ENCODE measurements at regions not wholly inside any gene's neighbourhood (a gene's known extent, or its start where the extent isn't known, plus 50 kb on each side); places are given as distances from the start of the nearest gene placed in this dataset.

DNA sequence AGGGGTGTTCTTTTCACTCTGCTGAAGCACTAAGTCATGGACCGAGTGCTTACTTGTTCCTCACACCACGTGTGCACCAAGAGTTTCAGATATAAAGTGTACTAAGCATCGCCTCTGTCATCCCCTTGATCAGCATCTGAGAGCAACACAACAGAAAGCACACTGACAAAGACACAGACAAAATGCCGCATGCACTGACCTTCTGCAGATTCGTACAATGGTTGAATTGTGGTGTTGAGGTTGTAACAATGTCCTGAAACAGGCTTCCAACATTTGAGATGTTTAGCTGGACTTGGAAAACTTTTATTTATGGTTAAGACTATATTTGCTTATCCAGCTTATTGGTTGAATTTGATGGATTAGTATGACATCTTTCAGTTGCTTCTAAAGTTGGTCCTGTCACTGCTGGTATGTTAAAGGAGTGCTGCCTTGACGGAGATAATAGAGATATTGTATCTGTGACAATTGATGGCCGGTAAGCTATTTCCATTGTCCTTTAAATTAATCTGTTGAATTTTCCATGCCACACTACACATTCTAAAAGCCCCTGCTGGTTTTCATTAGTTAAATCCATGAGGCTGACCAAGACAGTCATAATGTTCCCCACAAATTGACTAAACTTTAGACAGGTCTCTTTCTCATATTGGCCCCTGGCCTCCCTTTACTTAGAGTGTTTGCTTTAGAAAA lies 99.9 kb downstream of the CBLN2 start:
- DNase-seq (ENCODE audit: extremely low spot score): no peak
- POLR2A ChIA-PET: no interaction called here
- TF ChIP-seq FOXM1 (IDR thresholded peaks at IDR 0.05; ENCODE audit: borderline replicate concordance) (no peak), FOXA1 (IDR thresholded peaks at IDR 0.05) (no peak), TARDBP (IDR thresholded peaks at IDR 0.05) (no peak), ARNT (IDR thresholded peaks at IDR 0.05) (no peak)
- CTCF ChIA-PET: no interaction called here

DNA sequence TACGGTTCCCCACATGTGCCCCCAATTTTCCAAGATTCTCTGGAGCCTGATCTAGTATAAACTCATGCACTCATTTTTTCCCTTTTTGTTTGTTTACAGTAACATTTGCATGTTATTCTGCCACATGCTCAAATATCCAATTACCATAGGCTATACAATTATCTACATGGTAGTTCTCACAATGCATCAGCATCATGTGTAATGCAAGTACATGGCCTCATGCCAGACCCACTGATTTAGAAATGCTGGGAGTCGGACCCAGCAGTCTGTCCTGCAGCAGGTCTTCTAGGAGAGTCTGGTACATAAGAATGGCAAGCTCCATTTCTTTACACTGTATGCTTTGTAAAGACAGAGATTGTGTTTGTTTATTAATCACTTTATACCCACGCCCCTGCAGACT lies 107.7 kb downstream of the CBLN2 start:
- CTCF ChIA-PET: no interaction called here
- no peak for TF ChIP-seq HDGF (IDR thresholded peaks at IDR 0.05; ENCODE audit: borderline replicate concordance)
- DNase-seq (ENCODE audit: extremely low spot score): no peak
- POLR2A ChIA-PET: no interaction called here

DNA sequence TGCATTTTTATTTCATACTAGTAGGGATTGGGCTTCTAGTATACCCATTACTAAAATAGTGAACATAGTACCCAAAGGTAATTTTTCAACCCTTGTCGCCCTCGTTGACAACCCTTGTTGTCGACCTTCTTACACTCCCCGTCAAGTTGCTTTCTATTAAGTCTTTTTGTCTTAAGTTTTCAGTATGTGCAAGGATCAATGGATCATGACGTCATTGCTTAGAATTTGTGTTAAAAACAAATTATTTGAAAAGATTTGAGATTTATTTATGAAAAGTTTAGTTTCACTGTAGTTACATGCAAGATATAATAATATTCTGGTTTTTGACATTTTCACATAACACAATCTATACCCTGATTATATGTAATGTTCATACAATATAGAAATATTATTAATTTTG lies 110.4 kb downstream of the CBLN2 start:
- no peak for TF ChIP-seq LEF1 (IDR thresholded peaks at IDR 0.05; ENCODE audit: borderline replicate concordance)
- TF ChIP-seq L3MBTL2 (conservative IDR thresholded peaks at IDR 0.05): no peak
- no peak for TF ChIP-seq HDGF (IDR thresholded peaks at IDR 0.05; ENCODE audit: borderline replicate concordance)
- TF ChIP-seq BHLHE40 (IDR thresholded peaks at IDR 0.05; ENCODE audit: borderline replicate concordance): no peak
- TF ChIP-seq SP1 (IDR thresholded peaks at IDR 0.05): no peak
- no peak for TF ChIP-seq SUZ12 (IDR thresholded peaks at IDR 0.05)
- TF ChIP-seq TARDBP (IDR thresholded peaks at IDR 0.05): no peak
- no peak for TF ChIP-seq ARNT (IDR thresholded peaks at IDR 0.05)
- no peak for TF ChIP-seq ELF4 (IDR thresholded peaks at IDR 0.05)
- TF ChIP-seq ZNF384 (IDR thresholded peaks at IDR 0.05): no peak
- TF ChIP-seq FOXM1 (IDR thresholded peaks at IDR 0.05; ENCODE audit: borderline replicate concordance): no peak
- no peak for TF ChIP-seq FOXK2 (IDR thresholded peaks at IDR 0.05)
- no peak for TF ChIP-seq NFRKB (IDR thresholded peaks at IDR 0.05)
- no peak for TF ChIP-seq CTBP1 (IDR thresholded peaks at IDR 0.05; ENCODE audit: borderline replicate concordance)
- TF ChIP-seq, protein P1, sequence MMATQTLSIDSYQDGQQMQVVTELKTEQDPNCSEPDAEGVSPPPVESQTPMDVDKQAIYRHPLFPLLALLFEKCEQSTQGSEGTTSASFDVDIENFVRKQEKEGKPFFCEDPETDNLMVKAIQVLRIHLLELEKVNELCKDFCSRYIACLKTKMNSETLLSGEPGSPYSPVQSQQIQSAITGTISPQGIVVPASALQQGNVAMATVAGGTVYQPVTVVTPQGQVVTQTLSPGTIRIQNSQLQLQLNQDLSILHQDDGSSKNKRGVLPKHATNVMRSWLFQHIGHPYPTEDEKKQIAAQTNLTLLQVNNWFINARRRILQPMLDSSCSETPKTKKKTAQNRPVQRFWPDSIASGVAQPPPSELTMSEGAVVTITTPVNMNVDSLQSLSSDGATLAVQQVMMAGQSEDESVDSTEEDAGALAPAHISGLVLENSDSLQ (IDR thresholded peaks at IDR 0.05): no peak
- no peak for TF ChIP-seq FOXA1 (IDR thresholded peaks at IDR 0.05)
- CTCF ChIA-PET: no interaction called here
- POLR2A ChIA-PET: no interaction called here
- no peak for DNase-seq (ENCODE audit: extremely low spot score)

DNA sequence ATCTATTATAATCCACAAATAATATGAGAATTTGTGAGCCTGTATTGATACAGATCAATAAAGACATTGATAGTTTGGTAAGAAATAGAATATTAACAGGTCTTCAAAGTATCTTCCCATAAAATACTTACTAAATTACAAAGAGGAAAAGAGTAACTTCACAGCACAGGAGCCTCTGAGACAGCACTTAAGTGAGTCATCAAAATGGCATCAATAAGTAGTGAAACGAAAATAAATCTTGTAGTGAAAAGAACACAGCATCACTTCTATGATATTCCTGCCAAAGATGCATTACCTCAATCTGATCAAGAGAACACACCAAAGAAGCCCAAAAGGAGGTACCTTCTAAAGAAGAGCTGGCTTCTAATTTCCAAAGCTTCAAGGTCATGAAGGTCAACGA lies 116.4 kb downstream of the CBLN2 start:
- CTCF ChIA-PET: no interaction called here
- TF ChIP-seq BHLHE40 (IDR thresholded peaks at IDR 0.05; ENCODE audit: borderline replicate concordance) (no peak), ZNF384 (IDR thresholded peaks at IDR 0.05) (no peak), L3MBTL2 (conservative IDR thresholded peaks at IDR 0.05) (no peak), CTBP1 (IDR thresholded peaks at IDR 0.05; ENCODE audit: borderline replicate concordance) (no peak), ELF4 (IDR thresholded peaks at IDR 0.05) (no peak)
- POLR2A ChIA-PET: no interaction called here
- no peak for DNase-seq (ENCODE audit: extremely low spot score)

DNA sequence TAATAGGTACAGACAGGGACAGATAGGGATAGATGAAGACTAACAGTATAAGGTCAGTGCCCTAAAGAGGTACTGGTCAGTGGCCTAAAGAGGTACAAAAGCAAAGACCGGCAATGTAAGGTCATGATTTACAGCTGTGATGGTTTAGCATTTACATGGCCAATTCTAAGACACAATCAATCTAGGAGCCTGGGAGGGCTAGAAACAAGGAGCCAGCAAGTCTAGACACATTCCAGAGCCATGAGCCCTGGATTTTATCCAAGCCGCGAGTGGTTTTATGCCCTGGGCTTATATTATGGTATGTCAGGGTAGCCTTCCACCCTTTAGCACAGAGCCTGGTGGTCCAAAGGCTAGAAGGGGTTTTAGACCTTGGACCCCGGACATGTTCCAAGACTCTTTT lies 124.2 kb downstream of the CBLN2 start:
- no peak for DNase-seq (ENCODE audit: extremely low spot score)
- TF ChIP-seq LEF1 (IDR thresholded peaks at IDR 0.05; ENCODE audit: borderline replicate concordance) (no peak), TARDBP (IDR thresholded peaks at IDR 0.05) (no peak), CTBP1 (IDR thresholded peaks at IDR 0.05; ENCODE audit: borderline replicate concordance) (no peak), FOXK2 (IDR thresholded peaks at IDR 0.05) (no peak), SUZ12 (IDR thresholded peaks at IDR 0.05) (no peak), HDGF (IDR thresholded peaks at IDR 0.05; ENCODE audit: borderline replicate concordance) (no peak), ARNT (IDR thresholded peaks at IDR 0.05) (no peak), FOXA1 (IDR thresholded peaks at IDR 0.05) (no peak), ZNF384 (IDR thresholded peaks at IDR 0.05) (no peak), ELF4 (IDR thresholded peaks at IDR 0.05) (no peak), L3MBTL2 (conservative IDR thresholded peaks at IDR 0.05) (no peak), NFRKB (IDR thresholded peaks at IDR 0.05) (no peak), SP1 (IDR thresholded peaks at IDR 0.05) (no peak), FOXM1 (IDR thresholded peaks at IDR 0.05; ENCODE audit: borderline replicate concordance) (no peak), BHLHE40 (IDR thresholded peaks at IDR 0.05; ENCODE audit: borderline replicate concordance) (no peak)
- TF ChIP-seq, protein P1 (IDR thresholded peaks at IDR 0.05): no peak
- CTCF ChIA-PET: no interaction called here
- POLR2A ChIA-PET: no interaction called here

DNA sequence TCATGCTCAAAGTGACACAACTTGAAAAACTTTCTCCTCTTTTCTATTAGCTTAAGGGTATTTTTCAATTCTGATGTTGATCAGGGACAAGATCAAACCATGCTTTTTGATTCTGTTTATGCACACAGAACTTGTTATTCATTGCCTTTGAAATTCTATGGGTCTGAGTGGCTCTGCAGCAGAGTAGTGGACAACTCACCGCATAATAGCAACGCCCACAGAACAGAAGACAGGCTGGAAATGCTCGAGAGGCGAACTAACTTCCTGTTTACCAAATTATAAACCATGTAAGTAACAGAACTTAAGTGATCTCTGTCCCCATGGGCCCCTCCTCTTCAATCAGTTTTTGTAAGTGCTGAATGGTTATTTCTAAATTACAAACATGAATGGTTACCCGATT lies 131.2 kb downstream of the CBLN2 start:
- no peak for DNase-seq (ENCODE audit: extremely low spot score)
- CTCF ChIA-PET: no interaction called here
- POLR2A ChIA-PET: no interaction called here
- TF ChIP-seq CTBP1 (IDR thresholded peaks at IDR 0.05; ENCODE audit: borderline replicate concordance) (no peak), FOXM1 (IDR thresholded peaks at IDR 0.05; ENCODE audit: borderline replicate concordance) (no peak), ELF4 (IDR thresholded peaks at IDR 0.05) (no peak), SP1 (IDR thresholded peaks at IDR 0.05) (no peak), HDGF (IDR thresholded peaks at IDR 0.05; ENCODE audit: borderline replicate concordance) (no peak), BHLHE40 (IDR thresholded peaks at IDR 0.05; ENCODE audit: borderline replicate concordance) (no peak), L3MBTL2 (conservative IDR thresholded peaks at IDR 0.05) (no peak), ZNF384 (IDR thresholded peaks at IDR 0.05) (no peak), ARNT (IDR thresholded peaks at IDR 0.05) (no peak), TARDBP (IDR thresholded peaks at IDR 0.05) (no peak), NFRKB (IDR thresholded peaks at IDR 0.05) (no peak), FOXA1 (IDR thresholded peaks at IDR 0.05) (no peak), LEF1 (IDR thresholded peaks at IDR 0.05; ENCODE audit: borderline replicate concordance) (no peak), FOXK2 (IDR thresholded peaks at IDR 0.05) (no peak)

DNA sequence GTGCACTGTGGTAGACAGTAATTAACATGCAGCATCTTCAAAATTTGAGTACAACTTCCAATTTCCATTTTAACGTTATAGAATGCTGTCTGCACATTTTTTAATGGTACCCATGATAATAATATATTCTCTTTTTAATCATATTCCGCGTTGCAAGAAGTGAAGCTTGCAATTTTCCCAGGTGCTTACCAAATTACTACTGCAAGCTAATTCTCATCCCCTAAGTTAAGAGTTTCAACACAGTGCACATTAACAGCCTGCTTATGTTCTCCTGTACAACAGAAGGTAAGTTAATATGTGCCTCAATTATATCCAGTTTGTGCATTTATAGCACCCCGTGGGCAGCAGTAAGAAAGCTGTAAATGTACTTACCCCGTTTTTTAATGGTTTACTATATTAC lies 132.9 kb downstream of the CBLN2 start:
- TF ChIP-seq BHLHE40 (IDR thresholded peaks at IDR 0.05; ENCODE audit: borderline replicate concordance) (no peak), CTBP1 (IDR thresholded peaks at IDR 0.05; ENCODE audit: borderline replicate concordance) (no peak), FOXA1 (IDR thresholded peaks at IDR 0.05) (no peak), NFRKB (IDR thresholded peaks at IDR 0.05) (no peak), ARNT (IDR thresholded peaks at IDR 0.05) (no peak), FOXK2 (IDR thresholded peaks at IDR 0.05) (no peak)
- ChIA-PET CTCF (no interaction called here), POLR2A (no interaction called here)
- DNase-seq (ENCODE audit: extremely low spot score): no peak
